Hematopoietic multipotent progenitor cell treated with erythropoietin and hydrocortisone succinate and interleukin-3 and kit ligand, for 6 days (in vitro differentiated cells): ENCODE measurements at regions not wholly inside any gene's neighbourhood (a gene's known extent, or its start where the extent isn't known, plus 50 kb on each side); places are given as distances from the start of the nearest gene placed in this dataset.

Experiments used
- DNase-seq: peaks from one replicate; pipeline ENCODE4 v3.0.0-alpha.2; 2015

DNA sequence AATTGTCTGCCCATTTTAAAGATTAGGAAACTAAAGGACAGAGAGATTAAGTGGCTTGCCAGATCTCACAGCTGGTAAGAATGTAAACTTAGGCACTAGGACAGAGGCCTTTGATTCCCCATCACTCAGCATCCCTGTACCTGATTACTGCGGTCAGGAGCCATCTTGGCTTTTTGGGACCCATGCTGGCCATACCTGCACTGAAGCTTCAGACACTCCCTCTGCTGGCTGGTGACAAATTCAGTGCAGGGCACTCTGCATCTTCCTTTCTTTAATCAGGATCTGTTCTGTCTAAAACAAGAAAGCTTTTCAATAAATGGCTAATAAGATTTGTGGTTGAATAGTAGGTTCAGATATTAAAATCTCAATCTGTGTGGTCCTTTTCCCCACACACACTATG lies 215.5 kb upstream of the RORB start:
- DNase-seq: peak; percentile 9

DNA sequence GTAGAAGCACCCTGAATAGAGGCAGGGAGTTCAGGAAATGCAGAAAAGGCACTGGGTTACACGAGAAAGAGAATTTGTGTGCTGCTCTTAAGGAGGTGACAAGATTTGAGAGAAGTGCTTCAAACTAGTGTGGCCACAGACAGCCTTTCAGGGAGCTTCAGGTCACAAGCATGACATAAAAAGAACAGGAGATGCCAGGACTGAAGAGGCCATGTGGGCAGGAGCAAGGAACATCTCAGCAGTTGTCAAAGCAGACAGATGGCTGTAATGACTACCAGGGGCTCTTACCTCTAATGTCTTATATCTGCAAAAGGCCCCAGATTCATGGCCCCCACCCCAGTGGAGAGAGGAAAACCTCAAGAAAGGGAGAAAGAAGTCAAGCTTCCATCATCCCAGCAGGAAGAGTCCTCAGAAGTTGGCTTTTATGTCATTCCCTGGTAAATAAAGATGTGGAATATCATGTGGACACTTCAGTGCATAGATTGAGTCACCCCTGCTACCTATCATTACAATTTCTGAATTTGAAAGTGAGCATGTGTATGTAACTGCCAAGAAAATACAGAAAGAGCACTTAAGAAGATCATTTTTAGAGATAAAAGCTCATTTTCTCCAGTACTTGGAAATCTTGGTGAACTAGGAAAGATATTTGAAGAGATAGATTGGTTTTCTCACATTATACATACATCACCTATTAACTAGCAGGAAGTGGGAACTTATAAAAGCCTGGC lies 214.4 kb upstream of the RORB start:
- DNase-seq: no peak

DNA sequence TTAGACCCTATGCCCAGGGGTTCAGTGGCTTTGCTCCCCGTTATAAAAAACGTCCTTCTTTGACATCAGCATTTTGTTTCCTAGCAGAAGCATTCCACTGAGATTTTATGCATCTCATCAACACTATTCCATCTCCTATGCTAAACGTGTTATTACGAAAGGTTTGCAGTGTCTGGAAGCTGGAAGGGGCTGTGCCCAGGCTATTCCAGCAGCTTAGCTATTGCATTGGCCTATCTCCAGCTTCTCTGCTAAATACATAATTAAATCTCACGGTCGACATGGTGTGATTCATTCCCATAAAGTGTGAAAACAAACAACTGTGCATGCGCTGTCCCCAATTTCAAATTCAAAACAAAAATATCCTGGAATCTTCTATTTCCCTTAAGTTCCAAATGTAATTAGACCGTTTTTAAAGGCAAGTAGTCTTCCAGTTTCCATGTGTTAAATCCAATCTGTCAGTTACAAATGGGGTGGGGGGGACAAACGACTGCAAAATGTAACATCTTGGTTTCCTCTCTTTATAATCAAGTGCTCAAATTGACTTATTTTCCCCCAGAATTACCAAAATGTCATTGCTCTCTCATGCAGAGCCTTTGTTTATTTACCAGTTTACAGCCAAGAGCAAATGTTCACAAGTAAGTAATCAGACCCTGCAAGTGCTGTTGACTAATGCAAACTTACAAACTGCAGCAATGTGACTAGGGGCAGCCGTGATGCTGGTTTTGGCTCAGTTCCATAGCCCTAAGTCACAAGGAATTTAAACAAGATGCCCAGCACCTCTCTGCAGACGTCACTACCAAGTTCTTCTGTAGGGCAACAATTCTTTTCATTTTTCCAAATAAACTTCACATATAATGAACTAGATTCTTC lies 212.3 kb upstream of the RORB start:
- DNase-seq: no peak

DNA sequence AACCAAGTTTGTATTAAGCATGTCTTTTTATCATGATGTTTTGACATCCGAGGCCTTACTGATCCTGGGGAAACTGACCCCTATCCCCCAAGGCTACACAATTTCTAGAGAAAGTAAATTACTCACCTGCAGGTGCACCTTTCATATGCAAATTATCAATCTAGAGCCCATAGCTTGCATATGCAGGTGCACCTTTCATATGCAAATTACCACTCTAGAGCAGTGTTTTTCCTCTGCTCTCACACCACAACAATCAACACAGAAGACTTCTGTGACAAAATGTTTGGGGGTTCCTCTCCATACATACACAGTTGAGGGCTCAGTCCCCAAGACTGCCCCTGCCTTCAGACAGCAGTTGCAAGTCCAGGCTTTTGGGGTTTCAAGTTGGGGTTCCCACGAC lies 203.7 kb upstream of the RORB start:
- no peak for DNase-seq

DNA sequence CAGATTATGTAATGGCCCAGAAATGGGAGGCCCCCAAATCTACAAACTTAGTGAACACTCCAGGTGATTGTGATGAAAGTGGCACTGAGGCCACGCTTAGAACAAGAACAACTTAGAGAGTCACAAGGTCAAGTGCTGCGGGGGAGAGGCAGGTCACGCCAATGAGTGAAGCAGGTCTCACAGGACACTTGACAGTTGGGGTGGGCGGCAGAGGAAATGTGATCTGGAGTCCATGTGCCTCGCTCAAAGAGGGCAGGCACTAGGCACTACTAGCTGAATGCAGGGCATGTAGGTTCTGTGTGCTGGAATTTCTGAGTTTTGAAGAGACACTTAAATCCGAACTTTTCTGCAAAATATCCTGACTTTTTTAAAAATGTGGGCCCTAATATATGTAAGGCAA lies 193.2 kb upstream of the RORB start:
- DNase-seq: no peak

DNA sequence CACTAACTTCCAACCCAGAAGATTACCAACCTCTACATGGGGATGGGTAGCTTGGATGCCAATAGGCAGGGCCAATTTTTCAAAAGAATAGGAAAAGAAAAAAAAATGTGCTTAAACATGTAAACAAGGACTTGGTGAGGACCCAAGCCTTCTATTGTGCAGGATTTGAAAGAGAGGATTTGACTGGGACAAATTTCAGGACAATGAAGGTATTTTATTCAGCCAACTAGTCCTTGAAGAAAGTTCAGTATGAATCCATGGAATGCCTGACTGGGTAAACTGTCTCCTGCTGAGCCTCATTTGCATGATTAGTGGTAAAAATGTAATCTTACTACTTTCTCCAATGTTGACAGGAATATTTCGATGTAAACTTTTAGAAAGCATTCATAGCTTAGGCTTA lies 192.5 kb upstream of the RORB start:
- DNase-seq: no peak

DNA sequence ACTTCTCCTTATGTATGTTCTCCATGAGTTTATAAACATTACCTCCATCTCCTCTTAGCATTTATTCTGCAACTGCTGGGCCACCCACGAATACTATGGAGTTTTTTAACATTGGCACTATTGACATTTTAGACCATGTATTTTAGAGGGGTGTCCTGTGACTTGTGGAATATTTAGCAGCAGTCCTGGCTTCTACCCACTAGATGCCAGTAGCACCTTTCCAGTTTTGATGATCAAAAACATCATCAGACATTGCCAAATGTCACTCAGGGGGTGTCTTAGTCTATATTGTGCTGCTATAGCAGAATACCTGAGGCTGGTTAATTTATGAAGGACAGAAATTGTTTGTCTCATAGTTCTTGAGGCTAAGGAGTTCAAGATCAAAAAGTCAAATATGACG lies 187.5 kb upstream of the RORB start:
- no peak for DNase-seq

DNA sequence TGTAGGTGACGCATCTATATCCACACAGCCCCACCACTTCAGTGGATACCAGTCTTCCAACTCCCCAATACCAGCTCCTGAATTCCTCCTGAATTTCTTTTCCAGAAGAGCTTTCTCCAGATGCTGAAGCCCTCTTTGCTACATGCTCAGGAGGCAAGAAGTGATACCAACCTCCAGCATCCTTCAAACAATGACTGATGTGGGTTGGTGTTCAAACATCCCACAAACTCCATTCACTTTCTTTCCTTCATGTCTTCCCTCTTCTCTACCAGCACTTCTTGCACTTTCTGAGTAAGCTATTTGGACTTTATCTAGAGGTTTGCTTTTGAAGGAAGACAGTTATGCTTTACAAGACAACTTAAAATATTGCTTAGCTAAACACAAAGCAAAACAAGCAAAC lies 179.9 kb upstream of the RORB start:
- no peak for DNase-seq

DNA sequence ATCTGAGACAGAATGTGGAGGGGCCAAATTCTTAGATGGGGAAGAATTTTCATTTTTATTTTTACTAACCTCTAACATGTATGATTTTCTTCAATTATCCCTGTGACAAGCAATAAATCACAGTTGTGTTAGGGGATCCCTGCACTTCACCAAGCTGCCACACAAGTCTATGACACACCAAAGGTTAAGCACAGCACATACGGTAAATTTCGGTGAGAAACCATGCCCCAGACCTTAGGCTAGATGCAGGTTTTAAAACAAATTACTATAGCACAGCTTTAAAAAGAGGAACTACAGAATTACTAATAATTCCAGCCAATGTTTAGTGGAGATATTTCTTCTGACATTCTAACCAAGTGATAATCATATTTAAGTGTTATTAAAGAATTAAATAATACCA lies 175.7 kb upstream of the RORB start:
- no peak for DNase-seq

DNA sequence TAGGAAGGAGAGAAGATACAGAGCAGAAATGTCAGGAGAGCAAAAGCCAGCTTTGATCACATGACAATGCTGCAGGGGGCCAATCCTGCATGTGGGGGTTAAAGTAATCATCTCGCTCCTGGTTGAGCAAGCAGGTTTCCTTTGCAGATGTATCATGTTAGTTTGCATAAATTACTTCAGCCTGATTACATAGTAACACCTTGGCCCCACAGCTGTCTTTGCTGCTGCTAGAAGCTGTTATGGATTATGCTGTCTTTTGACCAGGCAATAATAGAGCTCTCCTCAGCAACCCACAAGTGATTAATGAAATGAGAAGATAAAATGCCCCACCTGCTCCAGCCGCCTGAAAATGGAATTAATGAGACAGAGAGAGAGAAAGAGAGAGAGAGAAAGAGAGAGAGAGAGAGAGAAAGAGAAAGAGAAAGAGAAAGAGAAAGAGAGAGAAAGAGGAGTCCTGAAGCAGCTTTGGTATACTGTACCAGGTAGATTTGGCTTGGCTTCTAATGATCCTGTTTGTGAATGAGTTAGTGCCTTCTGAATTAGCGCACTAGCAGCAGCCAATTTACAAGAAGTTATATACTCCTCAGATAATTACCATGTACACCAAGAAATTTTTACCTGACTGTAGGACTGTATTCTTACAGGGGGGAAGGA lies 174.3 kb upstream of the RORB start:
- peak; percentile 6 for DNase-seq

DNA sequence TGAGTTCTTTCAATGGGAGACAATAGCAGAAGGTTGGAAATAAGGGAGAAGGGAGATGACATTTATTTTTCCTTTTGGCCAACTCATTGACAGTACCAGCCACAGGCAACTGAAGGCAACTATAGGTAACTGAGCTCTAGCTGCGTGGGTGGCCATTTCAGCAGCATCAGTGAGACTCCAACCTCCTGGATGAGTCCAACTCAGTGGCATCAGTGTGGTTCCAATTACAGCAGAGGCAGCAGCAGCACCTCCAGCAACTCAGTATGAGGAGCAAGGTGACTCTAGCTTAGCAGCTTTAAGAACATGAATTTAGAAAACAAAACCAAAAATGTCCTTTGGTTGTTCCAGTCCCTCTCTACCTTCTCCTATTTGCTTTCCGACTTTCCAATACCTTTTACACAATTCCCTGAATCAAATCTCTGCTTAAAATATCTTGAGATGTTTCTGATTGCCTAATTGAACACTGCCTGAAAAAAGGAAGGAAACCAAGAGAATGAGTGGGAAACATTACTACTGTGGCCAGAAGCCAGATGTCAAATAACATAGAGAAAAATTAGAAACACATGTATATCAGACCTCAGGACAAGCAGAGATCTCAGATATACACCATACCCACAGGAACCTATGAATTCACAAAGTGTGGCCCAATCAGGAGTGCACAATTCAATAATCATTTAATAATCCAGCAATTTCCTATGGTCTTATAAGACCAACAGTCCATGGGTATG lies 166.5 kb upstream of the RORB start:
- no peak for DNase-seq

DNA sequence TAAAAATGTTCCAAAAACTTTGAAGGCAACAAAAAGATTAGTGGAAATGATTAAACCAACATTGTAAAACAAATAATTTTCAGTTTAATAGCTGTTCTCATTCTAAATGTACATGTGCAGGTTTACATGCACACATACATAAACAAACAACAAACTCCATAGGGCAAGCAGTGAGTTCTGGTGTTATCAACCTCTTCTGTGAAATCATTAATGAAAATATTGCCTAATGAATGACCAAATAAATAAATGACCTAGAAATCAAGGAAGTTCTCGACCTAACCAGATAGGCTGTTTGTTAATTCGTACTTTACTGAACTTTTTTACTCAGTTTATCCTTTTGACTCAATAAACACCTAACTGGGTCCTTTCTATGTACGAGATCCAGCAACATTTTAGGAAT lies 165.5 kb upstream of the RORB start:
- DNase-seq: no peak

DNA sequence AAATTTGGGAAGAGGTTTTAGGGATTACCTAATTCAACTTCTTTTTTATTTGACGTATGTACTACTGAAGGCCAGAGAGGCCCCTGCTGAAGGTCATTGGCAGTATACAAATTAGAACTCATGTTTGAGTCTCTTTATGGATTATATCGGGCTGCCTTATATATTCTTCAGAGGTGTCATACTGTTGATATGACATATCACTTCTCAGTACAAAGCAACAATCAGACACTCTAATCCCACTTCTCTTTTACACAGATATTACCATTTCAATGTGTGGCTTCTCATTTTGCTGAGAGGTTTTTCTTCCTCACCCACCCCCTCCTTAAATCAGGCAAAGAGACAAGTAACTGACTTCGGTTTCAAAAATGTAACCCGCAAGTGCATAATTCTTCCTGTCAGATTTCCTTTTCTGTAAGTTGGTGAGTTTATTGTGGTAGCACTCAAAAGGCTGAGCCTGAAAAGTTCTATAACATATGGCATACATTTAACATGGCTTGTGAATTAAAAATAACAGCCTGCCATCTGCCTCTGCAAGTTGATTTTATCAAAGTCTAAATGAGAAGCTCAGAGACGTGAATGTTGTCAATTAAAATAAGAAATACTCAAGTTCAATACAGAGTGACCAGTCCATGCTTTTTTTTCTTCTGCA lies 163.6 kb upstream of the RORB start:
- peak; percentile 26 for DNase-seq

DNA sequence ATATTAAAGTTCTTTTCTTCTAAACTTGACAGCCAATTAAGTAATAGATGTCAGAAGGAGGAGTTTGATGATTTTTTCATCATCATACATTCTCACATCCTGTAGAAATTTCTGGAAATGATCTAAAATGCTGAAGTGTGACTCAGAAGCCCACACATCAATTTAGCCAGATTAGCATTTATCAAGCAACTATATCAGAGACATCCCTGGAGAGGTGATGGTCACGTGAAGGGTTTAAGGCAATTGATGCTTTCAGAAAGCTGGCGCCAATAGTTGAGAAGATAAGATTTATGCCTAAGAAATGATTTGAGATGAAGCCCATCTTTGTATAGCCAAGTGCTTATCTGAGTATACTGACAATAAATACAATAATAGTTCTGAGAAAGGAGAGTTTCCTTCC lies 162.9 kb upstream of the RORB start:
- no peak for DNase-seq

DNA sequence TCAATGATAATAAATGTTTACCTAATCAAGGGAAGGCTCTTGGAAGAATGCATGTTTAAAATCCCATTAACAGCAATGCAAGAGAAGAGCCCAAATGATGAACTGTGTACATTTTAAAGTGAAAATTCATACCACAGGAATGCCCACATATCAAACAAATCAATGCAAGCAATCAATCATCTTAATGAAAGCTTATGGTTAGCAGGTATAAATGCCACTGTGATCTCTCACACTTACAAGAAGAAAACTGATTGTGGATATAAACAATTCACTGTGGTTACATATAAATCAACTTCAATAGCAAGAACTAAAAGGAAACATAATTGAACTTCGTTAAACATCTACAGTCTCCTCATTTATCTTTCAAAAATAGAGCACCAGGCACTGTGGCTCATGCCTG lies 161.0 kb upstream of the RORB start:
- no peak for DNase-seq

DNA sequence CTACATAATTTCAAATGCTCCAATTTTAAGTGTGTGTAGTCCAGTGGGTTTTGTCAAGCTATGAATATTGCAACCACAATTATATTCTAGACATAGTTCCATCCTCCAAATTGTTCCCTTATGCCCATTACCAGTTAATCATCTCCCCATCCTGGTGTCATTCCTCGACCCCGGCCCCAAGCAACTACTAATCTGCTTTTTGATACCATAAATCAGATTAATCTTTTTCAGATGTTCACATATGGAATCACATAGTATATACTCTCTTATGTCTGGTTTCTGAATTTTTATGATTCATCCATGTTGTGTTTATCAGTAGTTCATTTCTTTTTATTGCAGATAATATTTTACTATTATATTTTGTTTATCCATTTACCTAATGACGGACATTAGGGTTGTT lies 148.4 kb upstream of the RORB start:
- no peak for DNase-seq

DNA sequence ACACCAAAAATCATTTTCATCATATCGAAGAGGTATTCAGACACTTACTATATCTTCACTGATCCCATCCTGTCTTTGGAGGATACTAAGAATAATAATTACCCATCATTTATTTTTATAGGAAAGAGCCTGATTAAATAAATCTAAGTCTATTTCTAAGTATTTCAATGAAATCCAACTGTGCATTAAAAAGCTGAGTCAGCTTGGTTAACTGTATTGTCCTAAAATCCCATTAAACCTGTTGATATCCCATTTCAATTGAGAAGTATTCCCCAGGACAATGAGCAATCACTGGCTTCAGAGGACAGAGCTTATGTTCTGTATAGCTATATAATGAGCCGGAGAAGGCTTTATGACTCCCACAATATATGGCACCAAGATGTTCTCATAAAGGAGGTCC lies 142.0 kb upstream of the RORB start:
- no peak for DNase-seq

DNA sequence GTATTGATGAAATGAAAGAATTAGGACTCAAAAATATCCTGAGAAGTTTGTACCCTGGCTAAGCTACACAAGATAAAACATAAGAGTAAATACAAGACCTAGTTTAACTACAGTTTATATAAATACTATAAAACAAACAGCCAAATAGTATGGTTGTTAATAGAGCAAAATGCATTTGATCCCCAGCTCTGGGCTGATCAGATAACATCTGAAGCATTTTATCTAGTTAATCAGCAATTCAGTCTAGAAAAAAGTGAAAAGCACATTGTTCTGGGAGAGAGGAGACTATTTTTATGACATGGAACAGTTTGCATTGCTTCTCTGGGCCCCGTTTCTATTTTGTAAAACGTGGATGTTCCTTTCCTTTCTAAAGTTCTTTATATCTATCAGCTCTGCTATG lies 139.6 kb upstream of the RORB start:
- DNase-seq: no peak

DNA sequence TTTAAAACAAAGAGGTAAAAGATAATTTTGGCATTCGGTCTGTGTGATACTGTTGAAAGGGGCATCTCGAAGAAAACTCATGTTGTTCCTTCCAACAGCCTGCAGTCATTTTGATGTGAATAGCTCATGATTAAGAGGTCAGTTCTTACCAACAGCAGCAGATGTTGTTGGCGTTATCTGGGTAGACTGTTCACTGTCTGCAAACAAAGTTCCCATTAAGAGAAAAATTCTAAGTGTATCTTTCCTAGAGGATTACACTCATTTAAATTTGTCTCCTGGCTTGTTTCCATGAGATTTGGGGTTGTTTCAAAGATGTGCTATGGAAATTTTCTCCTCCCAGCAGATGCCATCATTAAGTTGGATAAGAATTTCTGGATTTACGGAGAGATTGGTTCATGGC lies 138.2 kb upstream of the RORB start:
- DNase-seq: no peak

DNA sequence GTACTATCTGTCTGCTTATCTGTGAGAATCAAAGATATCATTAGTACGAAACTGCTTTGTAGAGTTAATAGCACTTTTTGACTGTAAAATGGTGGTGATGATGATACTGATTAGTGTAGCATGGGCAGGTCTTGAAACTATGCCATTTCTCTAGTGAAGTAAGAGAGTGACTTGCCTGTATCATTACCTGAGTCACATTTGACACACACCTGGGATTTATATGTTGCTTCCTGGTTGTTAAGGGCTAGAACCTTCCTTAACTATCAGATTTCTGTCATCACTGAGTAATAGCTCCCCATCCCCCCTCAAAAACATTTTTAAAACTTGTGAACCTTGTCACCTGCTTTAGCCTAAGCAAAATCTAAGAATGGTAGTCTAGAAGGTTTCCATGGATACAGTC lies 135.6 kb upstream of the RORB start:
- no peak for DNase-seq

DNA sequence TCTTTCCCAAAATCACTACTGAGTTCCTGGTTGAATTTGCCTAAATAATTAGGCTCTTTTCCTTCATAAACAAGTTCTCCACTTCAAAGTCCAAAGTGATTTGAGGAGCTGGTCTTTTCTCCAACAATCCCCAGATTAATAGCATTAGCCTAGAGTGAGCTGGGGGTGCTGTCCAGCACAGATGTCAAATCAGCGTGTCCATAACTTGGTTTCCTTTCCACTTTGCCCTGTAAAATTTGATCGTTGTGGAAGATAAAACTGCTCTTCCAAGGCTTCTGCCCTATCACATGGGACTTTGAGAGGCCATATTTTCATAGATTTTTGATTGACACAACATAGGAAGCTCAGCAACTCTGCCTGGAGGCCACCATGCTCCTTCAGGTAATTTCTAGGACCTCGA lies 134.7 kb upstream of the RORB start:
- no peak for DNase-seq

DNA sequence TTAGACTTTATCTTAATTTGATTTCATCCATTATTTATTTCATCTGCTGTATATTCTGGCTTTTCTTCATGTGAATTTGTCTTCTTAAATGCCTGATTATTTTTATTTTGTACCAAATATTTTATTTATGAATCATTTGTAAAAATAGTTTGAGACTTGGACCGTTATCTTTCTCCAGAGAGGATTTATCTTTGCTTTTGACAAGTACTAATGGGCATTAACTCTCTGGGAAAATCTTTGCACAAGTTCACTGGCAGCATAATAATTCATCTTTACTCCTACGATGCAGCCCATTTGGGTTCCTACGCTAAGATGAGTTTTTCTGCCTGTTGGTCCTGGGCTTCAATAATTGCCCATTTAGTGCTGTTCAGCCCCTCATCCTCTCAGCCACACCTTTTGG lies 131.0 kb upstream of the RORB start:
- no peak for DNase-seq

DNA sequence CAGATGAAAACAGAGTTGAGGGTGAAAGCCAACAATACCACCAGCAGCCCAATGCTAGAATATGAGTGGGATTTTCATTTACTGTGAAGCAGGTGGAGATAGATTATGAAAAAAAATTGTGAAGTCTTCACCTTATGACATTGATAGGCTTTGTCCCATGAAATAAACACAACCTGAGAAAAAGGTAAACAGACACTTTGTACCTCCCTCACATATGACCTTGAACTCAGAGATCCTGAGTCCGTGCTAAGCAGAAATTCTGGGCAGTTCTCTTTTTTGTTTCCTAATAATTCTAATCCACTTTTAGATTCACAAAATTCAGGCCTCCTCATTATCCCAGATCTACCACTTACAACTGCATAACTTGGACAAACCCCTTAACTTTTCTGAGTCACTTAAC lies 127.3 kb upstream of the RORB start:
- DNase-seq: no peak
